ENCODE measurements at regions not wholly inside any gene's neighbourhood (a gene's known extent, or its start where the extent isn't known, plus 50 kb on each side); places are given as distances from the start of the nearest gene placed in this dataset.

DNA sequence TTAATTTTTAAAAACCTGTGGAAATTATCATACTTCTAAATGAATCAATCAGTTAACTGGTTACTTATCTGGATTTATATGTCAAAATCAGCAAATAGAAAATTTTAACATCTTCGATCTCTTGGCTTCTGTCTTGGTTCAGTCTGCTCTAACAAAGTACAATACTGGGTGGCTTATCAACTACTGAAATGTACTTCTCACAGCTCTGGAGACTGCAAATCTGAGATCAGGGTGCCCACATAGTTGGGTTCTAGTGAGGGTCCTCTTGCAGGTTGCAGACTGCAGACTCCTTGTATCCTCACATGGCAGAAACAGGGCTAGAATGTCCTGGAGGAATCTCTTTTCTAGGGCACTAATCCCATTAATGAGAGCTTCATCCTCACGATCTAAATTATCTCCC is 1851.6 kb upstream of the TENM3 start:
- no peak for DNase-seq (ENCODE audit: low read depth)

GRCh38 chr4:180394312-180394711 is 1848.9 kb upstream of the TENM3 start:
- DNase-seq (ENCODE audit: low read depth) = no peak

DNA sequence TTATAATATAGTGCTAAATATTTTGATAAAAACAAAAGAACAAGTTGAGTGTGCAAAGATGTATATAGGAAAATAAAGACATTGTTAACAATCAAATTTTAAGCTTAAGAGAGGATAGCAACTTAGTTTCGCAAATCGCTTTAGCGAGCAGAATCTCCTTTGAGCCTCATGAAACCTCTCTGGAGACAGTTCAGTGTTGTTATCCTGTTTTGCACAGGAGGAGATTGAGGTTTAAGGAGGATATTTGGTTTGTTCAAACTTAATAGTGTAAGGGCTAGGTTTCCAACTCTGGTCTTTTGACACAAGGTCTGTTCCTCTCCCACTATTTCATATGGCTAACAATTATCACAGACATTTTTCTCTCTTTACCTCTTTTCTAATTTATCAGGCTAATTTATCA is 1848.5 kb upstream of the TENM3 start:
- no peak for DNase-seq (ENCODE audit: low read depth)

DNA sequence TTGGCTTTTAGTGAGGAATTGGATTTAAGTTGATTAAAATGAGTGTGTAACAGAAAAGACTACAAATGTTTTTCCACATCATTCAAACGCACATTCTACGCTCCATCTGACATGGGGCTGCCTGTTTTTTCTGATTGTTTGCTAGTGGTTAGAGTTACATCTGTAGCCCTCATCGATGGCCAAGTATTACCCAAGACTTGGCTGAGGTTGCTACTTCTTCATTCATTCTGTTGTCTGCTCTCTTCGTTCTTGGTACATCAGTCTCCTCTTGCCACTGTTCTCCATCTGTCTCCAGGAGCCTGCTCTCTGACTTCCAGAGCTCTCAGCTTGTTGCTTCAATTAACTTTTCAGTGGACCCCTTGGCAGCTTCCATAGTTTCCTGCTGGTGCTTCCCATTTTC is 1844.6 kb upstream of the TENM3 start:
- no peak for DNase-seq (ENCODE audit: low read depth)

DNA sequence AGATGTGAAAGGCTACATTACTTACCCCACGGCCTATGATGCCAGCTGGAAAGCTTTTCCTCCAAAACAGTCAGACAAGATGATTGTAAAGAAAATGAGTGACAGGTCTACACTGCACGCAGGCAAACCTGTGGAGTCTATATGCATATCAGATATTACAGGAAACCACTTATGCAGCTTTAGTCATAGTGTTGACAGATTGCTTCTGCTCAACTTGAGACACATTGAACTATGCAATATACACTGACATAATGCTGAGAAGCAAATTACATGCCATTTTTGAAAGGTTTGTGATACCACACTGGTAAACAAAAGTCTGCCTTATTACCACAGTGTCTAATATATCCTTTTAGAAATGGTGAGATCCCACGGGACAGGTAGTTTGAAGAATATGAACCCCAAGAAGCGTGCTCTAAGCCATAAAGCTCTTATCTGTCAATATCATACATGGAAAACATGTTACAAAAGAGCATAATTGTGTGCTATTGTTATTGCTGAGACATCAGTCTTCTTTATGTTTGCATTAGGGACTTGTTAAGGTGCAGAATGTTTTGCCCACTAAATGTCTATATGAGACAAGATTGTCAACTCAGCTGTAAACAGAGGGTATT is 1835.8 kb upstream of the TENM3 start:
- no peak for DNase-seq (ENCODE audit: low read depth)

GRCh38 chr4:180418819-180419531 is 1824.2 kb upstream of the TENM3 start:
- no peak for DNase-seq (ENCODE audit: low read depth)

GRCh38 chr4:180422989-180423711 is 1820.1 kb upstream of the TENM3 start:
- no peak for DNase-seq (ENCODE audit: low read depth)

GRCh38 chr4:180423712-180424057 is 1819.5 kb upstream of the TENM3 start:
- DNase-seq (ENCODE audit: low read depth) = no peak

DNA sequence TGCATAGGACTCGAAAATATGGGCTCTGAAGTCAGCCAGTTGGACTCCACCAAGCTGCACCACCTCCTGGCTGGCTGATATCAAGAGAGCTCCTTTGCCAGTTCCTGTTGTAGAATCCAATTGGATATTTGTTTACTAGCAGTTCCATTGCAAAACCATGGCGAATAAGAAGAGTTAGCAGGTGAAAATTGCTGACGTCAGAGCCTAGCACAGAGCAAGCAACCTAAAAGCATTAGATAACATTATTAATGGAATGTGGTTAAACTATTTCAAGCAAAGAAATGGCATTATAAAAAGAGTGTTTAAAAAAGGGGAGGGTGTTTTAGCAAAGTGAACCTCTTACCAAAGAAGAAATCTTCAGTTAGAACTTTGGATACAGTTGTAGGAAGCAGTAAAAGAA is 1816.3 kb upstream of the TENM3 start:
- no peak for DNase-seq (ENCODE audit: low read depth)

DNA sequence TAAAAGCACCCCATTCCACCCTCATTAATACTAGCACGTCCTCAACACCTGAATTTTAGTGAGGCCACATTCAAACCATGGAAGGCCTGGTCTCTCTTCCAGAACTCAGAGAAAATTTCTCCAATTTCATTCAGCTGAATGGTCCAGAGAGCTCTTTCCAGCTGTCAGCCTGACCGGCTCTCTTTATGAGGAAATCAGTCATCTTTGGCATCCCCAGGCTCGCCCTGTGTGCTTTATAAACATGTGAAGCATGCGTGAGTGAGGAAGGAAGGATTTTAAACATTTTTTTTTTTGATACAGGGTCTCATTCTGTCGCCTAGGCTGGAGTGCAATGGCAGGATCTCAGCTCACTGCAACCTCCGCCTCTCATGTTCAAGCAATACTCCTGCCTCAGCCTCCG is 1812.9 kb upstream of the TENM3 start:
- no peak for DNase-seq (ENCODE audit: low read depth)

- no peak for DNase-seq (ENCODE audit: low read depth)
These were observed 1808.9 kb upstream of the TENM3 start for GRCh38 chr4:180434131-180434895.

DNA sequence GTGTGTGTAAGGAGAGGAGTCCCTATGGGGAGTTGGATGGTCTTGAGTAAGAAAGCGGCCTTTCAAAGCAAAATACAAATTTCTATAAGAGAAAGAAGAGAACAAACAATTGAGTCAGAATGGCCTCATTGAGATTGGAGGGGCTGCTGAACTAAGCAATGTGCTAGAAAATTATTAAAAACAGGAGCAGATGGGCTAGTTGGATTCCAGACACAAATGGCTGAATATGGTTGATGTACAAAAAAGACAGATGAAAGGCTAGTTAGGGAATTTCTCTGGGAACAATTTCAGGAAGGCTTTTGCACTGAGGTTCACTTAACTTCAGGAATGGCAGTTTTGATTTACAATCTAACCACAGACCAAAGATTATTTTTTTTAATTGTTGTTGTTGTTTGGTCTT is 1806.8 kb upstream of the TENM3 start:
- no peak for DNase-seq (ENCODE audit: low read depth)

- DNase-seq (ENCODE audit: low read depth) = no peak
These were observed 1805.6 kb upstream of the TENM3 start for GRCh38 chr4:180437601-180438000.

DNA sequence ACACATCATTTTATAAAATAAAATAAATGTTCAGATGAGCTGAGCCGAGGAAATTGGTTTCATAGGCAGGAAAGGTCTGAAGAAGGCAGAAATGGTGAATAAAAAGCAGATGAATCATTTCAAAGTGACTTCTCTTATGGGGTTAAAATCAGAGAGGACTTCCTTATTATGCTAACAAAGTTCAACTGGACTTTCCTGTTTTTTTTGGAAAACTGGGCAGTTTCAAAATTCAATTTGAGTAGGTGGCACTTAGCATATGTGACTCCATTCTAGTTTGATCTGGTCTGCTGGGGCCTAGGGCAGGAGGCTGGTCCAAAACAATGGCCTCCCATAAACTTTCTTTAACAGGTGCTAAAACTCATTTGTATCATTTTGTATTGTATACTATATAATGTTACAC is 1794.9 kb upstream of the TENM3 start:
- no peak for DNase-seq (ENCODE audit: low read depth)

GRCh38 chr4:180449395-180449956 is 1793.7 kb upstream of the TENM3 start:
- DNase-seq (ENCODE audit: low read depth) = no peak

DNA sequence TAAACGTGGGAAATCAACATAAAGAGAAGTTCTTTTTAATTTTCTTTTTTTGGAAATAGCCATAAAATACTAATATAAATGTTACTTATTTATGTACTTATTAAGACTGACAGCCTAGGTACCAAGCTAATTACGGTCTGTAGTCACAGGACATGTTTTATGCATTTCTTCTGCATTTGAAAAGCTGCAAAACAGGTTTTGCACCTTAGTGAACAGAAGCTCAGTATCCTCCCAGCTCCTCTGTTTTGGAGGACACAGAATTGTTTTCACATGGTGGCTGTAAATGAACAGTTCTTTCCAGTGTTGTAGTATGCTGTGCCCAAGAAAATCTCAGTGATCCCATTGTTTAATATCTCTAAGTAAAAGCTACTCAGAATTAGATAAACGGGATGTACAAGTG is 1788.0 kb upstream of the TENM3 start:
- DNase-seq (ENCODE audit: low read depth) = no peak

DNA sequence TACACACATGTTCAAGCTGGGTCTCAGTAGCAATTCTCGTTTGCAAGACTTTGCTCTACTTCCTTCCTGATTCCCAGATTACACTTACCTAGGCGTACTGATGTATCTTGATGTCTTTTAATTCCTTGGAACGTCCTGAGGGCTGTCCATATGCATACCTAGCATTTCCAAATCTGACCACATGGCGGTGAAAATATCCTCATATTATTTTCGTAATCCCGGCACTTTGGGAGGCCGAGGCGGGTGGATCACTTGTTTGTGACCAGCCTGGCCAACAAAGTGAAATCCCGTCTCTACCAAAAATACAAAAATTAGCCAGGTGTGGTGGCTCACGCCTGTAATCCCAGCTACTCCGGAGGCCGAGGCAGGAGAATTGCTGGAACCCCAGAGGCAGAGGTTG is 1786.3 kb upstream of the TENM3 start:
- DNase-seq (ENCODE audit: low read depth) = no peak

DNA sequence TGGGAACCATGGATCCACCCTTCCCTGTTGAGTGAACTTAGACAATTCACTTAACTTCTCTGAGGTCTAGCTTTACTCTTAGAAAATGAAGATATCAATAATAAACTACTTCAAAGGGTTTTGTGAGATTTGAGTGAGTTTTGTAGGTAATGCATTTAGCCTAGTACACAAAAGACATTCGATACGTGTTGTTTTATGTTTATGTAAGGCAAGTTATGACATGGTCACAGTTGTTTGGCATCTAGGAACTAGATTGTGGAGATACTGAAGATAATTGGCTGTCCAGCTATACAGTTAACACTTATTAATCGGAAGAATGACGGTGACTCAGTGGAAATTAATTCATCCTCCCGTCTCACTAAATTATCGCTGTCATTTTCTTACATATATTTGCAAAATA is 1781.1 kb upstream of the TENM3 start:
- DNase-seq (ENCODE audit: low read depth) = no peak

GRCh38 chr4:180465364-180465763 is 1777.8 kb upstream of the TENM3 start:
- no peak for DNase-seq (ENCODE audit: low read depth)

DNA sequence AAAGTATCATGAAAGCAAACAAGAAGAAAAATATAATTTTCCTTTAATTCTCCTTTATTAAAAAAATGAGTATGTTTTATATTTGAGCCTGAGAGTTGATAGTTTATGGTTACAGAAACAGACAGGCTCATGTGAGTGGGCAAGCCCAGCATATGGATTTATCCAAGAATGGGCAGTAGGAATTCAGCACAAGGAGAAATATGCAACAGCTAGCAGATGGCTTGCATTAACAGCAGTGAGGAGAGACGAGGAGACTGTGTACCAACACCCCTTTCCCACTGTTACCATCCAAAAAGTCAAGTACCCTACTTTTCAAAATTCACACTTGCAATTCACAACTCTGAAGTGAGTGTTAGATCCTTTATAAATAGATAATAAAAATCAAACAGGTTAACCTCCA is 1760.2 kb upstream of the TENM3 start:
- no peak for DNase-seq (ENCODE audit: low read depth)

GRCh38 chr4:180485407-180485806 is 1757.8 kb upstream of the TENM3 start:
- DNase-seq (ENCODE audit: low read depth) = no peak

GRCh38 chr4:180486342-180486741 is 1756.9 kb upstream of the TENM3 start:
- no peak for DNase-seq (ENCODE audit: low read depth)

- DNase-seq (ENCODE audit: low read depth) = no peak
These were observed 1753.4 kb upstream of the TENM3 start for GRCh38 chr4:180489787-180490186.
